Panc1 (cell line): ENCODE measurements at regions not wholly inside any gene's neighbourhood (a gene's known extent, or its start where the extent isn't known, plus 50 kb on each side); places are given as distances from the start of the nearest gene placed in this dataset.

Experiments used
- CTCF ChIP-seq: fragments of 450-650 bp; IDR thresholded peaks from 2 replicates; pipeline ENCODE4 v1.5.1; 2017; ENCODE audit warnings: mild to moderate bottlenecking
- POLR2AphosphoS5 ChIP-seq: IDR thresholded peaks from 2 replicates; pipeline ENCODE4 v1.6.1; 2012; ENCODE audit warnings: mild to moderate bottlenecking, low read depth, low read length, moderate library complexity
- REST ChIP-seq, 2 experiments: IDR thresholded peaks; 2 replicates each; pipeline ENCODE4 v1.6.1; 2011 to 2012; ENCODE audit warnings: low read depth in 2 of 2, control low read depth in 1 of 2, low read length in 1 of 2, mild to moderate bottlenecking in 1 of 2, moderate library complexity in 1 of 2; ENCODE audit not compliant: insufficient read depth in 1 of 2
- SIN3A ChIP-seq: IDR thresholded peaks from 2 replicates; pipeline ENCODE4 v1.6.1; 2012; ENCODE audit warnings: low read depth, mild to moderate bottlenecking, low read length, moderate library complexity, borderline replicate concordance; ENCODE audit not compliant: insufficient read depth
- TCF7L2 ChIP-seq: IDR thresholded peaks from 2 replicates; pipeline ENCODE4 v1.6.1; 2011; ENCODE audit warnings: mild to moderate bottlenecking, low read depth, low read length, inconsistent platforms

GRCh38 chr3:193827040-193827669, 234.1 kb downstream of the OPA1 start:
- TF ChIP-seq CTCF (no peak), POLR2AphosphoS5 (no peak), TCF7L2 (no peak), REST (IDR thresholded peaks at IDR 0.05; ENCODE audit: insufficient read depth in 1 of 2, low read depth in 2 of 2, low read length in 1 of 2) (no peak), SIN3A (no peak)
